ENCODE measurements at regions not wholly inside any gene's neighbourhood (a gene's known extent, or its start where the extent isn't known, plus 50 kb on each side); places are given as distances from the start of the nearest gene placed in this dataset.

GRCh38 chr5:54707841-54708240 is 190.3 kb downstream of the SNX18 start:
- no peak for DNase-seq

DNA sequence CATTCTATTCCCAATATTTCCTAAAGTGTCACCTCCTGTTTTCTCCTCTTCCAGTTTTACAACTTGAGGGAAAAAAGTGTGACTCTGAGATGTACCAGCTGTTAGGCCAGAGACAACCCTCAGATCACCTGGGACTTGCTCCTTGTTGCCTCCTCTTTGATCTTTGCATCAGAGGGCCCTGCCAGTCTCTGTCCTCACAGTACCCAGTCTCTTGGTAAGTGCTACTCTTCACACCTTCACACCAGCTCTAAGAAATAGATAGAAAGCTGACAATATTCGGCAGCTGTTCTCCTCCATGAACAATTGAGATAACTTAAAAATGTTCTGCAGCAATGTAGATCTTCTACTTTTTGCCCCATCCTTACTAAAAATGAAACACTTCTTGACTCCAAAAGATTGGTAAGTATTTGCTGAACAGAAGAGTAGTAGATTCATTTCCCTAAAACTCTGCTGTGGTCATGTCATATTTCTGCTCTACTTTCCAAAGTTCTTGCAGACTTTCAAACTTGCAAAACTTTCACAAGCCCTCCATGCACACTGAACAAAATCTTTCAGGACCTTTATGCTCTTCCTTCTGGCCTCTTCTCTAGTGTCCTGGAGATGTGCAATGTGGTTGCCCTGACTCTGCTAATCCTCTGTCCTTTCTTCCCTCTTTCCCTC is 188.6 kb downstream of the SNX18 start:
- no peak for DNase-seq

DNA sequence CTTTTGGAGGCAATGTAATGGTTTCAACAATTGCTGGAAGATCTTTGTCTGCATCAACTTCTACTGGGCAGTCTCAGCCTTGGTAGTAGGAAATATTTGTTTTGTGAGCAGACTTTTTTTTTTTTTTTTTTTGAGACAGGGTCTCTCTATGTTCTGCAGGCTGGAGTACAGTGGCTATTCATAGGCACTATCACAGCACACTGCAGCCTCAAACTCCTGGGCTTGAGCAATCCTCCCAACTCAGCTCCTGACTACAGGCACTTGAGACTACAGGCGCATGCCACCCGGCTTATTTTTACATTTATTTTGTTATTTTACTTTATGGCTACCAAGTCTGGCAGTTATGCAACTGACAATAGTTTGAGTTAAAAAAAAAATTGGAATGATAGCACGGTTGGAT is 187.3 kb downstream of the SNX18 start:
- no peak for DNase-seq

DNA sequence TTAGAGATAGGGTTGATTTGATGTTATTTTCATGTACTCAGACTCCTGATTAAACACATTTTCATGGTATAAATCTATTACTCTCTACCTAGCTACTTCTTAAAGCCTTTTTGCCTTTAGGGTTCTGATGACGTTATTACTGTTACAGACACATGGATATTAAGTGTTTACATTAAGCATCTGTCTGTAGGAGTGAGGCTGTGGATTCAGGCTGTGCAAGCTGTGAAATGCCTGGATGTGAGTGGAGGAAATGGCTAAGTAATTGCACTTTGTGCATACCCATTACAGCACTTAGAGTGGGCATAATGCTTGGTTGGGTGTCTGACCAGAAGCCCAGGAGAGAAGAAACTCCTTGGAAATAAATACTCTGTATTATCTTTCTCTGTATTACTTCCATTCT is 186.8 kb downstream of the SNX18 start:
- DNase-seq = no peak

- DNase-seq = no peak
These were observed 186.2 kb downstream of the SNX18 start for GRCh38 chr5:54703565-54704255.

DNA sequence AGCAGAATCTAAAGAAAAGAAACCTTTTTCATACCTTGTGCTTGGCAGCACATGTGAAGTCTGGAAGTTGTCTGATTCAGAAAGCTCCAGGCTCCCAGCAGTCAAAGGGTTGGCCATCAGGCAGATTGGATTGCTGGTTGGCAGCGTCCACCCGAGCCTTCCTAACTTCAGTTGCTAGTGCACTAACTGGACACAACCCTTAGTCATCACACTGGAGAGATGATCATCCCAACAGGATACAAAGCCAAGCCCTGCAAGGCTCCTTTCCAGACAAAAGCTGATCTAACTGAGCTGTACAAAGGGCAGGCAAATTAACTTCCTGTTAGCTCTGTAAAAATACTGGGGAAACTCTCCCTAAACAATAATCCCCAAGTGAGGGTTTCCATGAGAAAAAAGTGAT is 185.6 kb downstream of the SNX18 start:
- DNase-seq = no peak

- DNase-seq = no peak
These were observed 184.9 kb downstream of the SNX18 start for GRCh38 chr5:54702470-54702869.

DNA sequence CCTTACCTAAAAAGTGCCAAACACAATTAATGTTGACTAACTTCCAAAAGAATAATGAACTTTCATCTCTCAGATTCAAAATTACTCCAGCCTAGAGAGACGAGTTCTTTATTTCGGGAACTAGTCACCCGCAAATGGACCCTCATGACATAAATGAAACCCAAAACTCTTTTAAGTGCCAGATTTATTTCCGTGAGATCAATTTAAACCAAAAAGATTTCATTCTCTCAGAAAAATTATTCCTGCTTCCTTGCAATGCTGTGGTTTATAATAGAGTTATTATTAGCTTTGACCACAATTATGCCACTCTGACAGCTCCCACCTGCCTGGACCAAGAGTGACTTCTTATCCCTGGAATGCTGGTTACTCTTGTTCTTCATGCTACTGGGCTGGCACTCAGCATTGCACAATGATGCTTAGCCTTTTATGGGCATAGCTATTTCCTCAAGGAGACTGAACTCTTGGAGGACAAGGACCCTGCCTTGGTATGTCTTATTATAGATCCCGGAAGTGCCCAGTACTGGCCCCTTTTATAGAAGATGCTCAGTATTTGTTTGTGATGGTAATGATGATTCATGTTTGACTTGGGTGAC is 183.5 kb downstream of the SNX18 start:
- DNase-seq = no peak

- no peak for DNase-seq
These were observed 179.4 kb downstream of the SNX18 start for GRCh38 chr5:54696931-54697330.

GRCh38 chr5:54696346-54696745 is 178.8 kb downstream of the SNX18 start:
- DNase-seq = no peak

GRCh38 chr5:54695198-54695966 is 177.8 kb downstream of the SNX18 start:
- no peak for DNase-seq

GRCh38 chr5:54693936-54694657 is 176.5 kb downstream of the SNX18 start:
- no peak for DNase-seq

GRCh38 chr5:54692631-54693030 is 175.1 kb downstream of the SNX18 start:
- no peak for DNase-seq

DNA sequence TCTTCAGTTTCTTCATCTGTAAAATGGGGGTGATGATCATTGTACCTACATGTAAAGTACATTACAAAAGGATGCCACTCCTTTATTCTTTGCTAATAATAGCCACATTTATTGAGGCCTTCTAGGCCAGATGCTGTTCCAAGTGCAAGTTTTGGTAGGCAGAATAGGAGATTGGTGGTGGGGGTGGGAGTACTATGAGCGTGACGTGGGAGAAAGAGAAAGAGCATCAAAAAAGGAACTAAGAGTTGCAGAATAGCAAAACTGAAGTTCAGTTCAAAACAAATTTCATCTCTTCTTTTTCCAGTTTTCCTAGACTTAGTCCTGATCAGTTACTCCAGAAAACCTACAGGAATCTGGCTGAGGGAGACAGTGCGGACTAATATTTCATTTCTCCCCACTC is 174.1 kb downstream of the SNX18 start:
- DNase-seq = no peak

DNA sequence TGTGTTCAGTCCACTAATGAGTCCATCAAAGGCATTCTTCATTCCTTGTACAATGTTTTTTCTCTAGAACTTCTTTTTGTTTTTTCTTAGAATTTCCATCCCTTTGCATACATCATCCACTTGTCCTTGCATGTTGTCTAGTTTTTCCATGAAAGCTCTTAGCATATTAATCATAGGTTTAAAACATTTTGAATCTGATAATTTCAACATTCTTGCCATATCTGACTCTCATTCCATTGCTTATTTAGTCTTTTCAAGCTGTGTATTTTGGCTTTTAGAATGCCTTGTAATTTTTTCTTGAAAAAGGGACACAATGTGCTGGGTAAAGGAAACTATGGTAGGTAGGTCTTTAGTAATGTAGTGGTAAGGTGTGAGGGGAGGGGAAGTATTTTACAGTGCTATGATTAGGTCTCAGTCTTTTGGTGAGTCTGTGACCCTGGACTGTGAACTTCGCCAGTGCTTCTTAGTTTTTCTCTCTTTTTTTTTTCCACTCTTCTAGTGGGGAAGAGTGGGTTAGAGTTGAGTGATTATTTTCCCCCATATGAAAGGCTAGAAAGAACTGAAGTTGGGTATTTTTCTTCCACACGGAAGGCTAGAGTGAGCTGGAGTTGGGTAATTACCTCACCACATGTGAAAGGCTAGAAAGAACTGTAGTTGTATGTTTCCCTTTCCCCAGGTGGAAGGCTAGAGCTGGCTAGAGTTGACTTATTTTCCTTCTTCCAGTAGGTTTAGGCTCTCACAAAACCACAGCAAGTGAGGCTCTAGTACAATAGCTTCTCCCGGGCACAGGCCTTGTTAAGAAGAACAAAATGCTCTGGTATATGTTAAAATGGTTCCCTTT is 172.1 kb downstream of the SNX18 start:
- DNase-seq = no peak

DNA sequence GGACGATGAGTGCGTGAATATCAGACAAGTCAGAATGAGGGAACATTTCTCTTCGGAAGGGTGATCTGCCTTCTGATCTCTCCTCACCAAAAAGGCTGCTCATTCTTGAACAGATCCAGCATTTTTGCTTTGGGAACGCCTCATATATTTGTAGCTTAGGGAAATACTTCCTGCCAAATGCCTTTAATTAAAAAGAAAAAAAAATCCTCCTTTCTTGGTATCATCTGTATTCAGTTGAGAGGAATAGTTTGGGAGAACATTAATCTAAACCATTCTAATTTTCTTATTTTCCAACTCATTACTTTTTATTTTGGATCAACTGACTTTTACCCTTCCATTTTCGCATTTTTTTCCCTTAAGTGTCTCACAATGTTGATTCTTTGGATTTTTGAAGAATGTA is 163.4 kb downstream of the SNX18 start:
- DNase-seq = no peak

GRCh38 chr5:54679686-54680085 is 162.1 kb downstream of the SNX18 start:
- DNase-seq = no peak

GRCh38 chr5:54678737-54679136 is 161.2 kb downstream of the SNX18 start:
- no peak for DNase-seq

DNA sequence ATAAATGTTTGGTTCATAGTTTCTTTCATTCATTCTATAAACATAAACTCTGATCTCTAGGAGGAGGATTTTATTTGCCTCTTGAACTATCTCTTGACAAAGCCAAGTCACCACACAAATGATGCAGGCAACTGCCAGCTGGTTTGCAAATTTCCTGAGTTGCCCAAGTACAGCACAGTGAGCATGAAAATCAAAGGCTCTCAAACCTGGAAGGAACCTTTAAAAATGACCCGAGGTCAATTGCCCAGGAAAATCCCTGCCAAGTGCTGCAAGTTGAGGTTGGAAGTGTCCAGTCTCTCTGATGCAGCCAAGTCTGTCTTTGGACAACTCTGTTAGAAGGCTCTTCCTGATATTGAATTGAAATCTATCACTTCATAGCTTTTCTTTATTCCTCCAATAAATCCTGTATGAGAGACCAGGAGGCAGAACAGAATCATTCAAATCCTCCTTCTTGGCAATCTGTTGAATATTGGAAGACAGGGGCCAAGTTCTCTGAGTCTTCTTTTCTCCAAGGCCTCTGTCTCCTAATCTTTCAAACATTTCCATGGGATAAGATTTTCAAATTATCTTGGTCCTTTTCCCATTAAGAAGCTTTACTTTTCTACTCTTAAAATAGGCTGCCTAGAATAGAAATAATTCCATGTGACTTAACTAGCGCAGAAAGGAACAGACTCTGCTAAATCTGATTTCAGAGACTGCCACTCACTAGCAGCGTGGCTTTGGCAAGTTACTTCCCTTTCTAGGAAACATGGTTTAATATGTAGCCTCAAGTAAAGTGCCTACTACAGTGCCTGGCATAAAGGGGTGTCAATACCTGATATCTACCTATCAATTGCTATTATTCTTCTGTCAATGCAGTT is 159.2 kb downstream of the SNX18 start:
- DNase-seq = no peak

DNA sequence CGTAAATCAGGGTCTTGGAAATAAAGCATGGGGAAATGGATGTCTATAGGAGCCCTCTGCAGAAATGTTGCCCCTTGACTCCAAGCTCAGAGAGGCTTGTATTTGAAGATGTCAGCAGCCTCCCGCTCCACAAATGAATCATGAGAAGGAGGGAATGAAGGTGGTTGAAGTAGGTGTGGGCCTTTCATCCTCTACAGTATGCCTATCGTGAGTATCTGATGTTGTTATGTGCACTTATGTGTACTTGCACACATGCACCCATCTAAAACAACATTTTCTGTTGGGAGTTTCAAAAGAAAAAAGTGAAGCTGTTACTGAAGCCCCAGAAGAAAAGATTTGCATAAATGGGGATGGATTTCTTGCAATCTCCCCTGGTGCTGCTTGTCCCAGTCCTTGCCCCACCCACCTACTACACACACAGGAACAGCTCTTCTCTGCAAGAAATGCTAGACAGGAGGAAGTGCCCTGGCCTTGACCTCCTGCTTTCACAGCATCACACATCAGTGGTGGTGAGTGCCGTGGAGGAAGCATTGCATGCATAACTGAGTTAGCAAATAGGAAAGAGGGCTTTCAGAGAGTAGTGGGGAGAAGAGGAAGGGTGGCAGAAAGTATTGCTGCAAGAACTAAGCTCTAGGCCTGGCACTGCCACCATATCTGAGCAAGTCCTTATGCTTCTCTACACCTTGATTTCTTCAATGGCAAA is 156.1 kb downstream of the SNX18 start:
- no peak for DNase-seq
